Vagina (tissue), 2 donors: ENCODE measurements at regions not wholly inside any gene's neighbourhood (a gene's known extent, or its start where the extent isn't known, plus 50 kb on each side); places are given as distances from the start of the nearest gene placed in this dataset.

Source experiments
- POLR2AphosphoS5 ChIP-seq, 2 donors: sonication (generic); formaldehyde crosslinking; IDR thresholded peaks; one replicate each; pipeline ENCODE4 v1.9.0; 2017; ENCODE audit warnings: antibody characterized with exemption in 2 of 2, mild to moderate bottlenecking in 2 of 2, low read depth in 1 of 2; ENCODE audit not compliant: insufficient read depth in 1 of 2
- TF ChIP-seq, protein P1 (sequence below), 3 experiments: fragments of 450-650 bp in 2 of 3; fragments of 200-600 bp in 1 of 3; sonication (generic) in 1 of 3; IDR thresholded peaks; one replicate each; pipeline ENCODE4 v1.5.1; 2017 to 2019; ENCODE audit warnings: antibody characterized with exemption in 3 of 3, mild to moderate bottlenecking in 2 of 3, moderate library complexity in 2 of 3

DNA sequence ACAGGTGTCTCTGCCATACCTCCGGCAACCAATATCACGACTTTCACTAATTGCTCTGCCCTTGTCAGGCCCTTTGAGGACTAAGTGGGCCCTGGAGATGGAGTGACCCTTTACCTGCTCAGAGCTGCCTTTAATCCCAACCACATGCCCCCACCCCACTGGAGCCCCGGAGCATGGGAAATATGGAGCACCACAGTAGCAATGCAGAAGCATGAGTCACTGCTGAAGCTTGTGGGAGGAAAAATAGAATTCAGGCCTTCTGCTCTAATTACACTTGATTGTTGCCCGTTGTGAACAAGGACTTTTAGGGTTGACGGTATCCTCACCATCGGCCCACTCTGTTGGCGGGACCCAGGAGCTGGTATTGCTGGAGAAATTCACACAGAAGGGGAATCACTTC, 52.5 kb upstream of the FRMD4A start:
- TF ChIP-seq, protein P1, sequence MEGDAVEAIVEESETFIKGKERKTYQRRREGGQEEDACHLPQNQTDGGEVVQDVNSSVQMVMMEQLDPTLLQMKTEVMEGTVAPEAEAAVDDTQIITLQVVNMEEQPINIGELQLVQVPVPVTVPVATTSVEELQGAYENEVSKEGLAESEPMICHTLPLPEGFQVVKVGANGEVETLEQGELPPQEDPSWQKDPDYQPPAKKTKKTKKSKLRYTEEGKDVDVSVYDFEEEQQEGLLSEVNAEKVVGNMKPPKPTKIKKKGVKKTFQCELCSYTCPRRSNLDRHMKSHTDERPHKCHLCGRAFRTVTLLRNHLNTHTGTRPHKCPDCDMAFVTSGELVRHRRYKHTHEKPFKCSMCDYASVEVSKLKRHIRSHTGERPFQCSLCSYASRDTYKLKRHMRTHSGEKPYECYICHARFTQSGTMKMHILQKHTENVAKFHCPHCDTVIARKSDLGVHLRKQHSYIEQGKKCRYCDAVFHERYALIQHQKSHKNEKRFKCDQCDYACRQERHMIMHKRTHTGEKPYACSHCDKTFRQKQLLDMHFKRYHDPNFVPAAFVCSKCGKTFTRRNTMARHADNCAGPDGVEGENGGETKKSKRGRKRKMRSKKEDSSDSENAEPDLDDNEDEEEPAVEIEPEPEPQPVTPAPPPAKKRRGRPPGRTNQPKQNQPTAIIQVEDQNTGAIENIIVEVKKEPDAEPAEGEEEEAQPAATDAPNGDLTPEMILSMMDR (IDR thresholded peaks at IDR 0.05), result no peak
- no peak for TF ChIP-seq POLR2AphosphoS5 (IDR thresholded peaks at IDR 0.05; ENCODE audit: insufficient read depth in 1 of 2, low read depth in 1 of 2)
